Inflammatory macrophage (primary cell): ENCODE measurements at regions not wholly inside any gene's neighbourhood (a gene's known extent, or its start where the extent isn't known, plus 50 kb on each side); places are given as distances from the start of the nearest gene placed in this dataset.

Experiments used
- DNase-seq, 2 donors: peaks; one replicate each; pipeline ENCODE4 v3.0.0-alpha.2; 2020 to 2022

GRCh38 chr16:61313931-61314330 is 722.3 kb downstream of the CDH8 start:
- no peak for DNase-seq

- no peak for DNase-seq
These were observed 726.9 kb downstream of the CDH8 start for GRCh38 chr16:61309386-61309785.

- no peak for DNase-seq
These were observed 730.0 kb downstream of the CDH8 start for GRCh38 chr16:61306204-61306603.

- no peak for DNase-seq
These were observed 739.4 kb downstream of the CDH8 start for GRCh38 chr16:61296814-61297213.

GRCh38 chr16:61296305-61296704 is 739.9 kb downstream of the CDH8 start:
- no peak for DNase-seq

GRCh38 chr16:61295311-61295710 is 740.9 kb downstream of the CDH8 start:
- DNase-seq, result no peak

- no peak for DNase-seq
These were observed 747.1 kb downstream of the CDH8 start for GRCh38 chr16:61289141-61289540.

- DNase-seq, result no peak
These were observed 758.4 kb downstream of the CDH8 start for GRCh38 chr16:61277849-61278248.

- no peak for DNase-seq
These were observed 762.0 kb downstream of the CDH8 start for GRCh38 chr16:61274211-61274610.

GRCh38 chr16:61270726-61271125 is 765.5 kb downstream of the CDH8 start:
- DNase-seq, result no peak

GRCh38 chr16:61263400-61263799 is 772.8 kb downstream of the CDH8 start:
- no peak for DNase-seq

GRCh38 chr16:61261315-61261714 is 774.9 kb downstream of the CDH8 start:
- DNase-seq, result no peak

GRCh38 chr16:61246592-61246991 is 789.6 kb downstream of the CDH8 start:
- no peak for DNase-seq

GRCh38 chr16:61243954-61244353 is 792.3 kb downstream of the CDH8 start:
- DNase-seq, result no peak

GRCh38 chr16:61237884-61238485 is 798.3 kb downstream of the CDH8 start:
- no peak for DNase-seq

- no peak for DNase-seq
These were observed 802.5 kb downstream of the CDH8 start for GRCh38 chr16:61233713-61234112.

- no peak for DNase-seq
These were observed 807.9 kb downstream of the CDH8 start for GRCh38 chr16:61228371-61228770.

GRCh38 chr16:61215605-61216004 is 820.6 kb downstream of the CDH8 start:
- DNase-seq, result no peak

- DNase-seq, result no peak
These were observed 821.5 kb downstream of the CDH8 start for GRCh38 chr16:61214780-61215179.

GRCh38 chr16:61210076-61210475 is 826.2 kb downstream of the CDH8 start:
- DNase-seq, result no peak

GRCh38 chr16:61195006-61195405 is 841.2 kb downstream of the CDH8 start:
- no peak for DNase-seq

GRCh38 chr16:61194573-61194972 is 841.7 kb downstream of the CDH8 start:
- no peak for DNase-seq

GRCh38 chr16:61182391-61182790 is 853.8 kb downstream of the CDH8 start:
- no peak for DNase-seq

GRCh38 chr16:61181982-61182381 is 854.3 kb downstream of the CDH8 start:
- no peak for DNase-seq

- no peak for DNase-seq
These were observed 856.7 kb downstream of the CDH8 start for GRCh38 chr16:61179561-61179960.
